ENCODE measurements at regions not wholly inside any gene's neighbourhood (a gene's known extent, or its start where the extent isn't known, plus 50 kb on each side); places are given as distances from the start of the nearest gene placed in this dataset.

- Histone ChIP-seq H3K9ac (ENCODE audit: low read length) (no peak overlapping the region), H3K4me3 (ENCODE audit: low read depth, low read length) (no peak overlapping the region), H3K36me3 (ENCODE audit: control insufficient read depth, insufficient read depth, low read length) (no peaks in the 10 kb centered on the region), H3K9me3 (ENCODE audit: control insufficient read depth, insufficient read depth, low read depth, low read length) (no peaks in the 10 kb centered on the region), H3K4me1 (ENCODE audit: control insufficient read depth, insufficient read depth, low read length) (peaks cover 16% of the 10 kb centered on the region), H3K27ac (ENCODE audit: low read depth, low read length) (no peak overlapping the region), H3K27me3 (ENCODE audit: control insufficient read depth, insufficient read depth, low read length) (no peaks in the 10 kb centered on the region)
These were observed 316.9 kb upstream of the ZEB2 start for GRCh38 chr2:144836635-144837350.

- H3K36me3 ChIP-seq (ENCODE audit: control insufficient read depth, insufficient read depth, low read length): no peaks in the 10 kb centered on the region
- no peaks in the 10 kb centered on the region for H3K27me3 ChIP-seq (ENCODE audit: control insufficient read depth, insufficient read depth, low read length)
- H3K9me3 ChIP-seq (ENCODE audit: control insufficient read depth, insufficient read depth, low read depth, low read length): no peaks in the 10 kb centered on the region
- peaks cover 16% of the 10 kb centered on the region for H3K4me1 ChIP-seq (ENCODE audit: control insufficient read depth, insufficient read depth, low read length)
- H3K9ac ChIP-seq (ENCODE audit: low read length): no peak overlapping the region
- H3K4me3 ChIP-seq (ENCODE audit: low read depth, low read length): no peak overlapping the region
- H3K27ac ChIP-seq (ENCODE audit: low read depth, low read length): no peak overlapping the region
These were observed 315.9 kb upstream of the ZEB2 start for GRCh38 chr2:144835634-144836350.

GRCh38 chr2:144834998-144835633, 315.2 kb upstream of the ZEB2 start:
- Histone ChIP-seq H3K4me3 (ENCODE audit: low read depth, low read length) (no peak overlapping the region), H3K4me1 (ENCODE audit: control insufficient read depth, insufficient read depth, low read length) (peaks cover 16% of the 10 kb centered on the region), H3K9ac (ENCODE audit: low read length) (no peak overlapping the region), H3K9me3 (ENCODE audit: control insufficient read depth, insufficient read depth, low read depth, low read length) (no peaks in the 10 kb centered on the region), H3K27me3 (ENCODE audit: control insufficient read depth, insufficient read depth, low read length) (no peaks in the 10 kb centered on the region), H3K27ac (ENCODE audit: low read depth, low read length) (no peak overlapping the region), H3K36me3 (ENCODE audit: control insufficient read depth, insufficient read depth, low read length) (no peaks in the 10 kb centered on the region)

GRCh38 chr2:144834363-144834762, 314.4 kb upstream of the ZEB2 start:
- no peaks in the 10 kb centered on the region for H3K27me3 ChIP-seq (ENCODE audit: control insufficient read depth, insufficient read depth, low read length)
- H3K36me3 ChIP-seq (ENCODE audit: control insufficient read depth, insufficient read depth, low read length): no peaks in the 10 kb centered on the region
- no peak overlapping the region for H3K9ac ChIP-seq (ENCODE audit: low read length)
- no peak overlapping the region for H3K4me3 ChIP-seq (ENCODE audit: low read depth, low read length)
- no peaks in the 10 kb centered on the region for H3K9me3 ChIP-seq (ENCODE audit: control insufficient read depth, insufficient read depth, low read depth, low read length)
- no peak overlapping the region for H3K27ac ChIP-seq (ENCODE audit: low read depth, low read length)
- peaks cover 16% of the 10 kb centered on the region for H3K4me1 ChIP-seq (ENCODE audit: control insufficient read depth, insufficient read depth, low read length)

GRCh38 chr2:144833075-144833637, 313.2 kb upstream of the ZEB2 start:
- H3K27ac ChIP-seq (ENCODE audit: low read depth, low read length): no peak overlapping the region
- H3K27me3 ChIP-seq (ENCODE audit: control insufficient read depth, insufficient read depth, low read length): no peaks in the 10 kb centered on the region
- no peak overlapping the region for H3K9ac ChIP-seq (ENCODE audit: low read length)
- H3K4me1 ChIP-seq (ENCODE audit: control insufficient read depth, insufficient read depth, low read length): peaks cover 16% of the 10 kb centered on the region
- H3K9me3 ChIP-seq (ENCODE audit: control insufficient read depth, insufficient read depth, low read depth, low read length): no peaks in the 10 kb centered on the region
- no peak overlapping the region for H3K4me3 ChIP-seq (ENCODE audit: low read depth, low read length)
- no peaks in the 10 kb centered on the region for H3K36me3 ChIP-seq (ENCODE audit: control insufficient read depth, insufficient read depth, low read length)

GRCh38 chr2:144832048-144832447, 312.1 kb upstream of the ZEB2 start:
- H3K27ac ChIP-seq (ENCODE audit: low read depth, low read length): no peak overlapping the region
- H3K9ac ChIP-seq (ENCODE audit: low read length): no peak overlapping the region
- H3K4me3 ChIP-seq (ENCODE audit: low read depth, low read length): no peak overlapping the region

GRCh38 chr2:144830543-144830942, 310.6 kb upstream of the ZEB2 start:
- H3K9ac ChIP-seq (ENCODE audit: low read length): no peak overlapping the region
- H3K27ac ChIP-seq (ENCODE audit: low read depth, low read length): no peak overlapping the region
- H3K36me3 ChIP-seq (ENCODE audit: control insufficient read depth, insufficient read depth, low read length): no peaks in the 10 kb centered on the region
- H3K9me3 ChIP-seq (ENCODE audit: control insufficient read depth, insufficient read depth, low read depth, low read length): no peaks in the 10 kb centered on the region
- H3K27me3 ChIP-seq (ENCODE audit: control insufficient read depth, insufficient read depth, low read length): no peaks in the 10 kb centered on the region
- peaks cover 10% of the 10 kb centered on the region for H3K4me1 ChIP-seq (ENCODE audit: control insufficient read depth, insufficient read depth, low read length)
- H3K4me3 ChIP-seq (ENCODE audit: low read depth, low read length): no peak overlapping the region

More at GRCh38 chr2:144832048-144832447, 312.1 kb upstream of the ZEB2 start:
- Histone ChIP-seq H3K27me3 (ENCODE audit: control insufficient read depth, insufficient read depth, low read length) (no peaks in the 10 kb centered on the region), H3K9me3 (ENCODE audit: control insufficient read depth, insufficient read depth, low read depth, low read length) (no peaks in the 10 kb centered on the region), H3K4me1 (ENCODE audit: control insufficient read depth, insufficient read depth, low read length) (peaks cover 16% of the 10 kb centered on the region), H3K36me3 (ENCODE audit: control insufficient read depth, insufficient read depth, low read length) (no peaks in the 10 kb centered on the region)

GRCh38 chr2:144827404-144827803, 307.5 kb upstream of the ZEB2 start:
- Histone ChIP-seq H3K4me3 (ENCODE audit: low read depth, low read length) (no peak overlapping the region), H3K4me1 (ENCODE audit: control insufficient read depth, insufficient read depth, low read length) (no peaks in the 10 kb centered on the region), H3K36me3 (ENCODE audit: control insufficient read depth, insufficient read depth, low read length) (no peaks in the 10 kb centered on the region), H3K9me3 (ENCODE audit: control insufficient read depth, insufficient read depth, low read depth, low read length) (no peaks in the 10 kb centered on the region), H3K27me3 (ENCODE audit: control insufficient read depth, insufficient read depth, low read length) (no peaks in the 10 kb centered on the region), H3K27ac (ENCODE audit: low read depth, low read length) (no peak overlapping the region), H3K9ac (ENCODE audit: low read length) (no peak overlapping the region)

- Histone ChIP-seq H3K36me3 (ENCODE audit: control insufficient read depth, insufficient read depth, low read length) (no peaks in the 10 kb centered on the region), H3K27ac (ENCODE audit: low read depth, low read length) (no peak overlapping the region), H3K4me3 (ENCODE audit: low read depth, low read length) (no peak overlapping the region), H3K4me1 (ENCODE audit: control insufficient read depth, insufficient read depth, low read length) (no peaks in the 10 kb centered on the region), H3K27me3 (ENCODE audit: control insufficient read depth, insufficient read depth, low read length) (no peaks in the 10 kb centered on the region), H3K9me3 (ENCODE audit: control insufficient read depth, insufficient read depth, low read depth, low read length) (no peaks in the 10 kb centered on the region), H3K9ac (ENCODE audit: low read length) (no peak overlapping the region)
These were observed 306.2 kb upstream of the ZEB2 start for GRCh38 chr2:144826105-144826504.

- Histone ChIP-seq H3K27me3 (ENCODE audit: control insufficient read depth, insufficient read depth, low read length) (no peaks in the 10 kb centered on the region), H3K9ac (ENCODE audit: low read length) (no peak overlapping the region), H3K36me3 (ENCODE audit: control insufficient read depth, insufficient read depth, low read length) (no peaks in the 10 kb centered on the region), H3K27ac (ENCODE audit: low read depth, low read length) (no peak overlapping the region), H3K9me3 (ENCODE audit: control insufficient read depth, insufficient read depth, low read depth, low read length) (peaks cover 3% of the 10 kb centered on the region; the same call in 1 of the 2 replicates), H3K4me3 (ENCODE audit: low read depth, low read length) (no peak overlapping the region), H3K4me1 (ENCODE audit: control insufficient read depth, insufficient read depth, low read length) (no peaks in the 10 kb centered on the region)
These were observed 305.6 kb upstream of the ZEB2 start for GRCh38 chr2:144825331-144826020.

Measured in HUES6 (cell line).